HepG2 (cell line): ENCODE measurements at regions not wholly inside any gene's neighbourhood (a gene's known extent, or its start where the extent isn't known, plus 50 kb on each side); places are given as distances from the start of the nearest gene placed in this dataset.

Experiments
- ATAC-seq: fragments of 200-7000 bp; cut with Tn5 transposase; 3 replicates; pipeline ENCODE4 v1.9.1; 2020; ENCODE audit warnings: mild to moderate bottlenecking, moderate library complexity
- BruUV-seq: library from RNA; stranded (reverse); fragments of 400-500 nt; replicated peaks from 2 replicates; lab custom pipeline; 2021; lab: Mats Ljungman, UMichigan
- CTCF ChIA-PET: fragments of 300-600 bp; formaldehyde crosslinking; extraction: SDS; loops from one replicate; lab custom pipeline; 2021; ENCODE audit warnings: low total read pairs, inconsistent platforms, low intra/inter-chr PET ratio; lab: Yijun Ruan, JAX
- POLR2A ChIA-PET: fragments of 350-600 bp; sonication (Branson Sonifier 250); formaldehyde crosslinking; loops from one replicate; lab custom pipeline; 2020; ENCODE audit warnings: antibody characterized with exemption, inconsistent platforms; lab: Yijun Ruan, JAX
- DNase-seq: peaks from one replicate; pipeline ENCODE4 v3.0.0-alpha.2; 2015; ENCODE audit warnings: low spot score
- FAIRE-seq: peaks from 3 replicates; lab custom pipeline; 2011; peaks lifted over from hg19 to GRCh38; lab: Jason Lieb, UNC
- H2AFZ ChIP-seq: one replicate; pipeline ENCODE4 v1.6.1; 2011; ENCODE audit warnings: low read length, inconsistent platforms
- H3K27ac ChIP-seq: fragments of 300-600 bp; 3 replicates; pipeline ENCODE4 v1.8.0; 2011; ENCODE audit warnings: mixed run types, mild to moderate bottlenecking, mixed read lengths, low read length, inconsistent platforms; ENCODE audit not compliant: insufficient read depth; ENCODE audit errors: extremely low read length
- H3K27me3 ChIP-seq, 2 experiments: fragments of 200-600 bp in 1 of 2; 2 replicates in 1 of 2; 3 replicates in 1 of 2; pipeline versions ENCODE4 v1.6.0 to v1.8.0; 2011; ENCODE audit warnings: low read length in 2 of 2, mild to moderate bottlenecking in 2 of 2, moderate library complexity in 2 of 2, inconsistent platforms in 1 of 2; ENCODE audit not compliant: insufficient read depth in 2 of 2, control insufficient read depth in 1 of 2
- H3K36me3 ChIP-seq, 2 experiments: fragments of 200-600 bp in 1 of 2; replicated peaks in 1 of 2; 2 replicates in 1 of 2; 3 replicates in 1 of 2; pipeline versions ENCODE4 v1.5.1 to v1.8.0; 2011; ENCODE audit warnings: low read length in 2 of 2, inconsistent platforms in 1 of 2; ENCODE audit not compliant: insufficient read depth in 2 of 2, control insufficient read depth in 1 of 2
- H3K4me1 ChIP-seq: 2 replicates; pipeline ENCODE4 v1.5.1; 2012; ENCODE audit warnings: low read length, inconsistent platforms; ENCODE audit not compliant: insufficient read depth
- H3K4me2 ChIP-seq: 2 replicates; pipeline ENCODE4 v1.6.0; 2011; ENCODE audit warnings: low read depth, low read length, inconsistent platforms
- H3K4me3 ChIP-seq, 3 experiments: fragments of 200-600 bp in 1 of 3; sonication (generic), shearing (Covaris generic) in 1 of 3; replicated peaks in 1 of 3; 2 replicates each; pipeline ENCODE4 v1.5.1; 2011 to 2016; ENCODE audit warnings: low read length in 3 of 3, inconsistent platforms in 2 of 3, low read depth in 2 of 3, mild to moderate bottlenecking in 2 of 3, control low read depth in 1 of 3, mixed read lengths in 1 of 3; ENCODE audit not compliant: insufficient read depth in 1 of 3
- H3K79me2 ChIP-seq: one replicate; pipeline ENCODE4 v1.6.1; 2011; ENCODE audit warnings: low read length, inconsistent platforms; ENCODE audit not compliant: insufficient read depth
- H3K9ac ChIP-seq: 2 replicates; pipeline ENCODE4 v1.6.0; 2011; ENCODE audit warnings: mild to moderate bottlenecking, low read depth, low read length, inconsistent platforms; ENCODE audit not compliant: insufficient read depth
- H3K9me3 ChIP-seq: 2 replicates; pipeline ENCODE4 v1.5.1; 2012; ENCODE audit warnings: mild to moderate bottlenecking, low read length
- H4K20me1 ChIP-seq: 2 replicates; pipeline ENCODE4 v1.6.0; 2011; ENCODE audit warnings: inconsistent platforms, mild to moderate bottlenecking, low read length, moderate library complexity; ENCODE audit not compliant: insufficient read depth
- DBP ChIP-seq: sonication (generic); formaldehyde crosslinking; IDR thresholded peaks from 2 replicates; pipeline ENCODE4 v1.4.0; 2020; ENCODE audit warnings: missing genetic modification reagents; ENCODE audit errors: not compliant biosample characterization
- MLLT10 ChIP-seq: sonication (generic); formaldehyde crosslinking; IDR thresholded peaks from 2 replicates; pipeline ENCODE4 v1.4.0; 2020; ENCODE audit warnings: missing genetic modification reagents
- MTF1 ChIP-seq: sonication (generic); formaldehyde crosslinking; IDR thresholded peaks from 2 replicates; pipeline ENCODE4 v1.5.0; 2020; ENCODE audit warnings: missing genetic modification reagents
- RBM39 ChIP-seq: fragments of 200-400 bp; formaldehyde crosslinking; IDR thresholded peaks from one replicate; pipeline ENCODE4 v1.6.1; 2018; ENCODE audit warnings: antibody characterized with exemption, mild to moderate bottlenecking, low read depth, low read length; ENCODE audit not compliant: poor library complexity, severe bottlenecking
- SMAD1 ChIP-seq: sonication (generic); formaldehyde crosslinking; IDR thresholded peaks from 2 replicates; pipeline ENCODE4 v1.4.0; 2020; ENCODE audit warnings: missing genetic modification reagents, low read depth, mild to moderate bottlenecking, borderline replicate concordance
- ZNF276 ChIP-seq: sonication (generic); formaldehyde crosslinking; IDR thresholded peaks from 2 replicates; pipeline ENCODE4 v1.4.0; 2020; ENCODE audit warnings: mild to moderate bottlenecking, low read depth, missing genetic modification reagents
- ZNF567 ChIP-seq: sonication (generic); formaldehyde crosslinking; IDR thresholded peaks from 2 replicates; pipeline ENCODE4 v1.8.1; 2023; ENCODE audit warnings: mild to moderate bottlenecking, missing genetic modification reagents, borderline replicate concordance
- ZNF784 ChIP-seq: sonication (generic); formaldehyde crosslinking; IDR thresholded peaks from 2 replicates; pipeline ENCODE4 v1.5.1; 2020; ENCODE audit warnings: missing genetic modification reagents, mild to moderate bottlenecking, borderline replicate concordance
- WGBS: methylation state at CpG from one replicate; pipeline ENCODE4 v1.1.6; 2017; ENCODE audit warnings: low lambda C conversion rate; 5-methylcytosine and 5-hydroxymethylcytosine counted together
- in situ Hi-C: cut with HindIII; loops from 2 replicates; pipeline ENCODE4 v1.10.0; 2017; ENCODE audit warnings: low pct_unique_long_range_greater_than_20kb; ENCODE audit not compliant: extremely low pct_ligation_motif_present
- intact Hi-C: fragments of 100-400 bp; cut with micrococcal nuclease; formaldehyde crosslinking; loops from one replicate; pipeline ENCODE4 v1.10.0; 2022; ENCODE audit not compliant: unreplicated experiment
- TF ChIP-seq, protein P1 (sequence below): sonication (generic); formaldehyde crosslinking; IDR thresholded peaks from 2 replicates; pipeline ENCODE4 v1.8.0; 2022; ENCODE audit warnings: missing genetic modification reagents, mild to moderate bottlenecking, inconsistent platforms, borderline replicate concordance

GRCh38 chr1:217364220-217364619 lies 266.7 kb downstream of the GPATCH2 start:
- no TSS peak for BruUV-seq
- no peaks in the 10 kb centered on the region for H3K4me1 ChIP-seq
- H3K79me2 ChIP-seq, result no peaks in the 10 kb centered on the region
- TF ChIP-seq SMAD1 (CRISPR knock-in tag), result no peak
- TF ChIP-seq MTF1 (CRISPR knock-in tag), result no peak
- TF ChIP-seq ZNF567 (CRISPR knock-in tag), result no peak
- TF ChIP-seq, protein P1, sequence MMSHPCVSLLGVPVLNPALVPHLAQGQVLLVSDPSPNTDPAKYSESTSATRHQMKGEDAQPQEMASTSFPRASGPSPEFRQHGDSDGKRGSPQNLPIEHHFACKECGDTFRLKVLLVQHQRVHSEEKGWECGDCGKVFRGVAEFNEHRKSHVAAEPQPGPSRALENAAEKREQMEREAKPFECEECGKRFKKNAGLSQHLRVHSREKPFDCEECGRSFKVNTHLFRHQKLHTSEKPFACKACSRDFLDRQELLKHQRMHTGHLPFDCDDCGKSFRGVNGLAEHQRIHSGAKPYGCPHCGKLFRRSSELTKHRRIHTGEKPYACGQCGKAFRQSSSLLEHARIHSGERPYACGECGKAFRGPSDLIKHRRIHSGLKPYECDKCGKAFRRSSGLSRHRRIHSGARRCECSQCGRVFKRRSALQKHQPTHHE (CRISPR knock-in tag), result no peak
- no peak for TF ChIP-seq RBM39
- no peak for TF ChIP-seq DBP (CRISPR knock-in tag)
- TF ChIP-seq MLLT10, result no peak
- TF ChIP-seq ZNF276 (CRISPR knock-in tag), result no peak
- TF ChIP-seq ZNF784, result no peak
- FAIRE-seq (no peak), DNase-seq (no peak), ATAC-seq (no peak)
- H3K27me3 ChIP-seq, result no peaks in the 10 kb centered on the region; a peak in 1 of 5 replicates
- in situ Hi-C loops, result no loop called here
- H4K20me1 ChIP-seq, result no peaks in the 10 kb centered on the region
- H3K4me2 ChIP-seq, result no peak overlapping the region
- intact Hi-C loops, result no loop called here
- no peaks in the 10 kb centered on the region for H3K36me3 ChIP-seq
- H3K4me3 ChIP-seq, result no peak overlapping the region
- WGBS, result 54% methylated on average over 3 of the region's 3 CpGs
- H2AFZ ChIP-seq, result no peak overlapping the region
- ChIA-PET POLR2A (no interaction called here), CTCF (no interaction called here)
- H3K27ac ChIP-seq, result no peak overlapping the region
- H3K9ac ChIP-seq, result no peak overlapping the region
- no peaks in the 10 kb centered on the region for H3K9me3 ChIP-seq
